Lower leg skin (tissue), 3 donors: ENCODE measurements at regions not wholly inside any gene's neighbourhood (a gene's known extent, or its start where the extent isn't known, plus 50 kb on each side); places are given as distances from the start of the nearest gene placed in this dataset.

Experiments used
- POLR2A ChIP-seq, 2 donors: fragments of 450-650 bp; IDR thresholded peaks; one replicate each; pipeline ENCODE4 v1.6.1; 2016 to 2017; ENCODE audit warnings: antibody characterized with exemption in 2 of 2, mild to moderate bottlenecking in 1 of 2, moderate library complexity in 1 of 2
- TF ChIP-seq, protein P1 (sequence below), 3 donors: fragments of 450-650 bp; IDR thresholded peaks; one replicate each; pipeline ENCODE4 v1.5.1; 2016; ENCODE audit warnings: antibody characterized with exemption in 3 of 3, mild to moderate bottlenecking in 3 of 3, moderate library complexity in 2 of 3

DNA sequence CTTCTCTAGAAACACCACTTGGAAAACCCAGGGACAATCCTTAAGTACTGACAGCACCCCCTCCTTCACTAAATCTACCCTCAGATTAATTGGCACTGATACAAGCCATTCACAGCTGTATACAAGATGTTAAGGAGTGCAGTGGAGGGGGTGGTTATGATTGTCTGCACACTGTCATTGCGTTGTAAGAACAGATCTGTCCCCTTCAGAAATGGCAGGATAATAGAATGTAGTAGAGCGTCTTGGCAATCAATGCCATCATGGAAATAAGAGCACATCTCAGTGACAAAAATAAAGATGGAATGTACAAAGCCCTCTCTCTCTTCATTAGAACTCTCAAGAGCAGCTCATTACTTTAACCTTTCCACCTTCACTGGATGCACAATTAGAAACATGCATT lies 324.9 kb upstream of the TBX18 start:
- TF ChIP-seq, protein P1, sequence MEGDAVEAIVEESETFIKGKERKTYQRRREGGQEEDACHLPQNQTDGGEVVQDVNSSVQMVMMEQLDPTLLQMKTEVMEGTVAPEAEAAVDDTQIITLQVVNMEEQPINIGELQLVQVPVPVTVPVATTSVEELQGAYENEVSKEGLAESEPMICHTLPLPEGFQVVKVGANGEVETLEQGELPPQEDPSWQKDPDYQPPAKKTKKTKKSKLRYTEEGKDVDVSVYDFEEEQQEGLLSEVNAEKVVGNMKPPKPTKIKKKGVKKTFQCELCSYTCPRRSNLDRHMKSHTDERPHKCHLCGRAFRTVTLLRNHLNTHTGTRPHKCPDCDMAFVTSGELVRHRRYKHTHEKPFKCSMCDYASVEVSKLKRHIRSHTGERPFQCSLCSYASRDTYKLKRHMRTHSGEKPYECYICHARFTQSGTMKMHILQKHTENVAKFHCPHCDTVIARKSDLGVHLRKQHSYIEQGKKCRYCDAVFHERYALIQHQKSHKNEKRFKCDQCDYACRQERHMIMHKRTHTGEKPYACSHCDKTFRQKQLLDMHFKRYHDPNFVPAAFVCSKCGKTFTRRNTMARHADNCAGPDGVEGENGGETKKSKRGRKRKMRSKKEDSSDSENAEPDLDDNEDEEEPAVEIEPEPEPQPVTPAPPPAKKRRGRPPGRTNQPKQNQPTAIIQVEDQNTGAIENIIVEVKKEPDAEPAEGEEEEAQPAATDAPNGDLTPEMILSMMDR (IDR thresholded peaks at IDR 0.05): no peak
- no peak for TF ChIP-seq POLR2A (IDR thresholded peaks at IDR 0.05)
